ENCODE measurements at regions not wholly inside any gene's neighbourhood (a gene's known extent, or its start where the extent isn't known, plus 50 kb on each side); places are given as distances from the start of the nearest gene placed in this dataset.
"Not testable (repeated sequence)": the region's sequence is repeated elsewhere in the genome, so short reads cannot be mapped to it uniquely, and the experiment has no call there.

DNA sequence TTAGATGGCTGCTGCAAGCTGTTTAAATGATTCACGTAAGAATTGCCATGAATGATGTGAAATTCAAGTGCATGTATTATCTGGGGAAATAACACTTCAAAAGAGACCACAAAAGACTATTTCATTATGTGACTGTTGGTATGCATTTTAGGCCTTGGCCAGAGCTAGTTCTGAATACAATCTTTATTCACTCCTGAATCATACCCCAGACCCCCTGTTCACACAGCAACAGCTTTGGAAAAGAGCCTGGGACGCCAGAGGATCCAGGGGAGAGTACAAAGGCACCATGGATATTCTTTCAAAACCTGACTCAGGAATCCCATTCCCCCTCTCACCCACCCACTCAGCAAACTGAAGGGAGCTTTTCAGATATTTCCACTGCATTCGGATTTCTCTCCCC, 377.1 kb upstream of the DPP6 start:
- no peaks in the 10 kb centered on the region for H3K36me3 ChIP-seq
- no peaks in the 10 kb centered on the region for H3K27me3 ChIP-seq
- no peak overlapping the region for H3K27ac ChIP-seq
- no peaks in the 10 kb centered on the region for H3K9me3 ChIP-seq
- TF ChIP-seq POLR2A (IDR thresholded peaks at IDR 0.05) (no peak), CTCF (IDR thresholded peaks at IDR 0.05) (no peak)
- H3K4me3 ChIP-seq, result no peak overlapping the region
- no peaks in the 10 kb centered on the region for H3K4me1 ChIP-seq
- no peak for DNase-seq

- DNase-seq, result no peak
- H3K36me3 ChIP-seq, result no peaks in the 10 kb centered on the region
- H3K9me3 ChIP-seq, result no peaks in the 10 kb centered on the region
- H3K27ac ChIP-seq, result no peak overlapping the region
- TF ChIP-seq CTCF (IDR thresholded peaks at IDR 0.05) (no peak), POLR2A (IDR thresholded peaks at IDR 0.05) (no peak)
- no peaks in the 10 kb centered on the region for H3K27me3 ChIP-seq
- H3K4me1 ChIP-seq, result no peaks in the 10 kb centered on the region
- no peak overlapping the region for H3K4me3 ChIP-seq
These were observed 369.6 kb upstream of the DPP6 start for GRCh38 chr7:153682628-153683027.

DNA sequence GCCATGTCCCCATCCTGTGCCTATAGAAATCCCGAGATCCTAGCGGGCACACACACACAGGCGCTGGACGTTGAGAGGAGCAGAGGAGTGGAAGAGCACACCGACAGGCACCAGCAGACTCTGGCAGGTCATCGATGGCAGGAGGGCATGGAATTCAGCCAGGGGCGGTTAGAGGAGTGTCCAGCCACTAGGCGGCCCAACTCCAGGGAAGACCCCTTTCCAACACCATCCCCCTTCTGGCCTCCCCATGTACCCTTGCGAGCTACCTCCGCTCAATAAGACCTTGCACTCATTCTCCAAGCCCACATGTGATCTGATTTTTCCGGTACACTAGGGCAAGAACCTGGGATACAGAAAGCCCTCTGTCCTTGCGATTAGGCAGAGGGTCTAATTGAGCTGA, 356.0 kb upstream of the DPP6 start:
- no peaks in the 10 kb centered on the region for H3K27me3 ChIP-seq
- H3K27ac ChIP-seq, result no peak overlapping the region
- no peak for DNase-seq
- TF ChIP-seq CTCF (IDR thresholded peaks at IDR 0.05) (no peak), POLR2A (IDR thresholded peaks at IDR 0.05) (no peak)
- no peaks in the 10 kb centered on the region for H3K9me3 ChIP-seq
- no peak overlapping the region for H3K4me3 ChIP-seq
- no peaks in the 10 kb centered on the region for H3K36me3 ChIP-seq
- H3K4me1 ChIP-seq, result no peaks in the 10 kb centered on the region

GRCh38 chr7:153698046-153698445, 354.2 kb upstream of the DPP6 start:
- no peaks in the 10 kb centered on the region for H3K4me1 ChIP-seq
- no peak for DNase-seq
- H3K36me3 ChIP-seq, result no peaks in the 10 kb centered on the region
- H3K9me3 ChIP-seq, result no peaks in the 10 kb centered on the region
- H3K27me3 ChIP-seq, result no peaks in the 10 kb centered on the region
- H3K4me3 ChIP-seq, result no peak overlapping the region
- TF ChIP-seq CTCF (IDR thresholded peaks at IDR 0.05) (no peak), POLR2A (IDR thresholded peaks at IDR 0.05) (no peak)
- no peak overlapping the region for H3K27ac ChIP-seq

DNA sequence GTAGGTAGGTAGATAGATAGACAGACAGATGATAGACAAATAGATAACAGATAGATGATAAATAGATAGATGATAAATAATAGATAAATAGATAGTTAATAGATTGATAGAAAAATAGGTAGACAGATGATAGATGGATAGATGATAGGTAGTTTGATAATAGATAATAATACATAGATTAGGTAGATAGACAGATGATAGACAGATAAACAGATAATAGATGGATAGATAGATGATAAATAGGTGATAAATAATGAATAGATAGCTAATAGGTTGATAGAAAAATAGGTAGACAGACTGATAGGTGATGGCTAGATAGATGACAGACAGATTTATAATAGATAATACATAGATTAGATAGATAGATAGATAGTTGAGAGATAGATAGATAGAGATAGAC, 350.5 kb upstream of the DPP6 start:
- H3K27ac ChIP-seq, result no peak overlapping the region
- no peak for DNase-seq
- H3K27me3 ChIP-seq, result no peaks in the 10 kb centered on the region
- H3K36me3 ChIP-seq, result no peaks in the 10 kb centered on the region
- no peaks in the 10 kb centered on the region for H3K4me1 ChIP-seq
- TF ChIP-seq POLR2A (IDR thresholded peaks at IDR 0.05) (no peak), CTCF (IDR thresholded peaks at IDR 0.05) (no peak)
- no peak overlapping the region for H3K4me3 ChIP-seq
- H3K9me3 ChIP-seq, result no peaks in the 10 kb centered on the region

GRCh38 chr7:153723892-153724291, 328.3 kb upstream of the DPP6 start:
- not testable (repeated sequence) for H3K36me3 ChIP-seq, H3K27ac ChIP-seq, H3K27me3 ChIP-seq, H3K9me3 ChIP-seq, H3K4me1 ChIP-seq, H3K4me3 ChIP-seq, DNase-seq

DNA sequence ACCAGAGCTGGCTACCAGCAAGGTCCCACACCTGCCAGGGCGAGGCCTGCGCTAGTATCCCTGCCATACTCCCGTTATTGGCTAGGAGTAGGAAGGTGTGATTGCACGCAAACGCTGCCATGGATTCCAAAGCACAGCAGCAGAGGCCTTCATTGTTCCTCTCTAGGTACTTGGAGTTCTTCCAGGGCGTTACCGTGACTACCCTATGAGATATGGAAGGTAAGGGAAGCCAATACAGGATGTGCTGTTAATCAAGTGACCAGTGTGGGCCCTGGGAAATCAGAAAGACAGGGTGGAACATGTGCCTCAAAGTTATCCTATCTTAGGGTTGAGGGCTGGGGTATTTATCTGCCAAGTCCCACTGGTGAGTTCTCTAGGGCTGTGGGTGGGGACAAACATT, 320.7 kb upstream of the DPP6 start:
- H3K9me3 ChIP-seq, H3K36me3 ChIP-seq, H3K27ac ChIP-seq, H3K4me1 ChIP-seq, DNase-seq, H3K4me3 ChIP-seq, H3K27me3 ChIP-seq: not testable (repeated sequence)

- not testable (repeated sequence) for H3K4me1 ChIP-seq, H3K36me3 ChIP-seq, H3K4me3 ChIP-seq, H3K27me3 ChIP-seq, H3K9me3 ChIP-seq, DNase-seq, H3K27ac ChIP-seq
These were observed 308.8 kb upstream of the DPP6 start for GRCh38 chr7:153743434-153743833.

DNA sequence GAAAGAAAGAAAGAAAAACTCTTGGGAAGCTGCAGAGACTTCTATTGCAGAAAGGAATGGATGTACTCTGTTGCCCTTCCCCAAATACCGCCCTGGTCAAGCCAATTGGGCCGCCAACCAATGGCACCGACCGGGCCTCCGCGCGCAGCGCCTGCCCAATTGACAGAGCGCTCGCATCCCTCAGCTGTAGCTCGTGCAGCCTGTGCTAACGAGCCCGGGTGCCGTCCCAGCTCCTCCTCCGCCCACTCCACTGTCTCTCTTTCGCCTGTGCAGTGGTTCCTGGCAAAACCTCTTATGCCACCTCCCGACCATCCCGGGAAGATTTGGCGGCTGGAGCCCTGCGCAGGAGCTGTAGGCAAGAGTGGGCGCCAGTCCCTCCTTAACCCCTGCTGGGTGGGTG, 304.2 kb upstream of the DPP6 start:
- not testable (repeated sequence) for H3K27ac ChIP-seq, H3K36me3 ChIP-seq, H3K9me3 ChIP-seq, H3K4me1 ChIP-seq, H3K27me3 ChIP-seq, H3K4me3 ChIP-seq, DNase-seq

- H3K27ac ChIP-seq, H3K27me3 ChIP-seq, DNase-seq, H3K36me3 ChIP-seq, H3K9me3 ChIP-seq, H3K4me1 ChIP-seq, H3K4me3 ChIP-seq: not testable (repeated sequence)
These were observed 303.3 kb upstream of the DPP6 start for GRCh38 chr7:153748885-153749284.

Data from Peyer's patch (tissue), 4 donors.